ENCODE measurements at regions not wholly inside any gene's neighbourhood (a gene's known extent, or its start where the extent isn't known, plus 50 kb on each side); places are given as distances from the start of the nearest gene placed in this dataset.

- no peak overlapping the region for H3K27ac ChIP-seq (ENCODE audit: low read depth, low read length)
- 0 out of 7 replicates have a peak, but pooled peaks cover 0 to 2% (median 0%) of the 10 kb centered on the region in 4 experiments for H3K4me1 ChIP-seq (replicated peaks in 1 of 4; ENCODE audit: control insufficient read depth in 3 of 4, insufficient read depth in 4 of 4, low read length in 3 of 4)
- no peaks in the 10 kb centered on the region for H4K20me1 ChIP-seq (replicated peaks in 1 of 2; ENCODE audit: control insufficient read depth in 1 of 2, insufficient read depth in 2 of 2, low read length in 2 of 2)
- no peaks in the 10 kb centered on the region for H3K23me2 ChIP-seq (ENCODE audit: low read depth, low read length)
- CTCF ChIA-PET (ENCODE audit: partially characterized antibody): interaction anchor here (0.6 to 1.5 kb wide), 2 partner anchors 105 to 717 kb away, joined by 3 read pairs; no protein-coding TSS in a partner anchor
- H2BK5ac ChIP-seq (ENCODE audit: low read depth, low read length): no peak overlapping the region
- H3K79me2 ChIP-seq (ENCODE audit: control insufficient read depth in 1 of 2, insufficient read depth in 2 of 2, low read length in 2 of 2): no peaks in the 10 kb centered on the region
- H3K4me3 ChIP-seq (ENCODE audit: extremely low read depth in 1 of 4, insufficient read depth in 2 of 4, low read depth in 3 of 4, low read length in 4 of 4): no peak overlapping the region
- no peak overlapping the region for H3K14ac ChIP-seq (ENCODE audit: insufficient read length)
- no peak overlapping the region for H2BK12ac ChIP-seq (ENCODE audit: low read depth, low read length)
- peak overlapping the region; percentile 16; the same call in 1 of the 2 replicates for H2AFZ ChIP-seq (ENCODE audit: low read length)
- H4K91ac ChIP-seq (replicated peaks; ENCODE audit: insufficient read length, low read length): no peak overlapping the region
- H3K79me1 ChIP-seq (ENCODE audit: low read depth, low read length): no peaks in the 10 kb centered on the region
- no peak overlapping the region for H3K4ac ChIP-seq (replicated peaks; ENCODE audit: insufficient read length, low read depth, low read length)
- no peaks in the 10 kb centered on the region for H3K27me3 ChIP-seq (replicated peaks in 1 of 4; ENCODE audit: control insufficient read depth in 3 of 4, extremely low read depth in 1 of 4, insufficient read depth in 3 of 4, low read length in 3 of 4)
- H3K4me2 ChIP-seq (ENCODE audit: insufficient read depth in 1 of 2, low read depth in 2 of 2, low read length in 2 of 2): no peak overlapping the region
- WGBS, 2 experiments (ENCODE audit: extremely low coverage in 1 of 2, insufficient coverage in 1 of 2, insufficient read length in 1 of 2, insufficient replicate concordance in 2 of 2, low coverage in 1 of 2, low lambda C conversion rate in 2 of 2, missing lambda C conversion rate in 1 of 2): 98% methylated on average over 3 of the region's 3 CpGs; no CpG with 5 or more reads in 1 of the 2 experiments
- H3K9ac ChIP-seq (replicated peaks in 1 of 4; ENCODE audit: extremely low read depth in 1 of 4, low read depth in 3 of 4, low read length in 3 of 4): no peak overlapping the region
- H4K5ac ChIP-seq (ENCODE audit: insufficient read length, low read depth, low read length): no peak overlapping the region
- H2BK15ac ChIP-seq (ENCODE audit: low read length): no peak overlapping the region
- no peak overlapping the region for H2AK5ac ChIP-seq (ENCODE audit: low read depth, low read length)
- no peak overlapping the region for H3K56ac ChIP-seq (replicated peaks; ENCODE audit: insufficient read length, low read depth, low read length)
- H3K18ac ChIP-seq (ENCODE audit: extremely low read depth, low read length): no peak overlapping the region
- no peak overlapping the region for H2BK120ac ChIP-seq (replicated peaks; ENCODE audit: low read depth, low read length)
- POLR2A ChIA-PET (ENCODE audit: partially characterized antibody): no interaction called here
- no peaks in the 10 kb centered on the region for H3K36me3 ChIP-seq (ENCODE audit: control insufficient read depth in 2 of 4, insufficient read depth in 4 of 4, low read length in 3 of 4)
- FAIRE-seq (no peak), DNase-seq (ENCODE audit: low read depth in 1 of 2, low spot score in 2 of 2) (no peak)
- H2BK20ac ChIP-seq (ENCODE audit: low read length): no peak overlapping the region
- H3K23ac ChIP-seq (ENCODE audit: insufficient read length): no peak overlapping the region
- no peaks in the 10 kb centered on the region for H3K9me3 ChIP-seq (ENCODE audit: insufficient read depth in 2 of 2, low read depth in 1 of 2, low read length in 1 of 2)
- H4K8ac ChIP-seq (ENCODE audit: extremely low read depth, insufficient read depth, low read length): no peak overlapping the region
- TF ChIP-seq SIRT6 (IDR thresholded peaks at IDR 0.05; ENCODE audit: low read length): no peak
- TF ChIP-seq ATF3 (IDR thresholded peaks at IDR 0.05; ENCODE audit: insufficient read depth, low read depth, low read length): no peak
Measured at GRCh38 chr4:34615315-34615714, 1629.0 kb downstream of the ARAP2 start.
